CD4-positive, alpha-beta T cell treated with Interferon gamma for 1 hour (primary cell): ENCODE measurements at regions not wholly inside any gene's neighbourhood (a gene's known extent, or its start where the extent isn't known, plus 50 kb on each side); places are given as distances from the start of the nearest gene placed in this dataset.
"Not testable (repeated sequence)": the region's sequence is repeated elsewhere in the genome, so short reads cannot be mapped to it uniquely, and the experiment has no call there.

ENCODE experiments used
- DNase-seq: peaks from one replicate; pipeline ENCODE4 v3.0.0-alpha.2; 2020

DNA sequence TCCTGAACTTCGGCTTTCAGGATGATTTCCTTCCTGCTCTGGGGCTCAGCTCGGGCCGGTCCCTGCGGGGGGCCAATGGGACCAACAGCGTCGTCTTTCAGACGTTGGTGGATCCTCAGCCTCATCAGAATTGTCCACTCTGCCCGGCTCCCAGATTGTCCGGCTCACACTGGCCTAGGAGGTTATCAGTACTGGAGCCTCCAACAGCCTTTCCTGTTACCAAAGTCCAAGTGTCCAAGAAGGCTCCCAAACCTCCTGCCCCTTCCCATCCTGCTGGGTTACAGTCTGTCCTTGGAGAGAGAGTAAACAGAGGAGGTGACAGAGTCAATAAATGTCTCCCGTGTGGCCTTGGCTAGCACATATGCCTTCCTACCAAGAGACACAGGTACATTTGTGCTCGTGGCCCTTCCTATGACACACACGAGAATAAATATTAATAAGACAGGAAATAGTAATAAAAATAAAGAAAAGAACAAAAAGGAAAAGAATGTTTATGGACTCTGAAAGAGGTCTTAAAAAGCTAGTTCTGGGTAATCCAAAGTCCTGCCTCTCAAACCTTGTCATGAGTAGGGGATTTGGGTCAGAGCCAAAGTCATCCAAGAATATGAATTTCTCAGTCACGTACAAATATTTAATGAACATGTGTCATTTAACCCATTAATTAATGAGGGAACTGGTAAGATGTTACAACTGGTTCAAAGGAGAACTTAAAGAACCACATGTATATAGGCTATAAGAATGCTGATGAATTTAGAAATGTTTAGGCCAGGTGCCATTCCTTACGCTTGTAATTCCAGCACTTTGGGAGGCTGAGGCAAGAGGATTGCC is 80.8 kb upstream of the SLC2A1 start:
- no peak for DNase-seq

DNA sequence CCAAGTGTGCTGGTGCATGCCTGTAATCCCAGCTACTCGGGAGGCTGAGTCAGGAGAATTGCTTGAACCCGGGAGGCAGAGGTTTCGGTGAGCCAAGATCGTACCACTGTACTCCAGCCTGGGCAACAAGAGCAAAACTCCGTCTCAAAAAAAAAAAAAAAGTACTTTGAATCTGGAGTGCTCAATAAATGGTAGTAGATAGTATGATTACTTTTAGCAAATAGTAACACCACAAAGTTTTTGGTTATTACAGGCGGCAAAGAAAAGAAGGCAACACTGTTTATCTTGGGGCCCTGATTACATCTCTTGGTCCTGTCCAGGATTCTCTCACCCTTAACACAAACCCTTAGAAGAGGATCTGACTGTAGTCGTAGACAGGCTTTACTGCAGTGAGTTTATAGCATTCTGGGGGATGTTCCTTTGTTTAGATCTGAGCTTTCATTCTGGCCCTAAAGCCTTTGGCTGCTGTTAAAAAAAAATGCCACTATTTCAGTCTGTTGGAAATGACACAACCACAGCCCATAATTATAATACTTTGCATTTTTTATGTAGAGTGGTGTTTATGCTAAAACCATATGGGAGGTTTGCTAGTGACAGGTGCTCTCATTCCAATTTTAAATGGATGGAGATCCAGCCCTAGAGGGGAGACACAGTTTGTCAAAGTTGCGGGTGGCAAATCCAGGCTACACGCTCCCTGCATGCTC is 79.7 kb upstream of the SLC2A1 start:
- no peak for DNase-seq

DNA sequence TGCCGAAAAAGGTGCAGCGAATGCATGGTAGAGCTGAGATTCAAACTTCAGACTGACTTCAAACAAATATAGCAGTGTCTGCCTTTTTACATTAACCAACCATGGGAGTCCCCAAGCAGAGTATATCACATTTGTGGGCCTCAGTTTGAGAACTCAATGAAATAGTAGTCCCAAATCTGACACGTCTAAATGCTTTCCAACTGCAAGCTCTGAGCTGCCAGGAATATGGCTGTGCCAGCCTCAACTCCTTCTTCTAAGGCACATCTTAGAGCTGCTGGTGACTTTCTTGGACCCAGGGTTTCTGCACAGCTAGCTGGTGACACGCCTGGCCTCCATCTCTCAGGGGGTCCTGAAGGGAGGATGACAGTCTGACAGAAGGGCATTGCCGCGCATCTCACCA is 78.8 kb upstream of the SLC2A1 start:
- DNase-seq = no peak

DNA sequence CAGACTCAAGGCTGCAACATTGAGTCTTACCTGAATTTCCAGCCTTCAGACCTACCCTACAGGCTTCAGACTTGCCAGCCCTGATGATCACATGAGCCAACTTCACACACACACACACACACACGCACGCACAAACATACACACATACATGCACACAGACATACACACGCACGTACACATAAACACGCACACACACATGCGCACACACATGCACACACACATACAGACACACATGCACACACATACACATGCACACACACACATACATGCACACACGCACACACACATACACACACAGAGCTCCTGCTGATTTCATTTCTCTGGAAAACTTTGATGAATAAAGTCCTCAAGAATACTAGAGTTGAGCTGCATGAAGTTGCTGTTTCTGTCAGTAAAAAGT is 78.3 kb upstream of the SLC2A1 start:
- no peak for DNase-seq

DNA sequence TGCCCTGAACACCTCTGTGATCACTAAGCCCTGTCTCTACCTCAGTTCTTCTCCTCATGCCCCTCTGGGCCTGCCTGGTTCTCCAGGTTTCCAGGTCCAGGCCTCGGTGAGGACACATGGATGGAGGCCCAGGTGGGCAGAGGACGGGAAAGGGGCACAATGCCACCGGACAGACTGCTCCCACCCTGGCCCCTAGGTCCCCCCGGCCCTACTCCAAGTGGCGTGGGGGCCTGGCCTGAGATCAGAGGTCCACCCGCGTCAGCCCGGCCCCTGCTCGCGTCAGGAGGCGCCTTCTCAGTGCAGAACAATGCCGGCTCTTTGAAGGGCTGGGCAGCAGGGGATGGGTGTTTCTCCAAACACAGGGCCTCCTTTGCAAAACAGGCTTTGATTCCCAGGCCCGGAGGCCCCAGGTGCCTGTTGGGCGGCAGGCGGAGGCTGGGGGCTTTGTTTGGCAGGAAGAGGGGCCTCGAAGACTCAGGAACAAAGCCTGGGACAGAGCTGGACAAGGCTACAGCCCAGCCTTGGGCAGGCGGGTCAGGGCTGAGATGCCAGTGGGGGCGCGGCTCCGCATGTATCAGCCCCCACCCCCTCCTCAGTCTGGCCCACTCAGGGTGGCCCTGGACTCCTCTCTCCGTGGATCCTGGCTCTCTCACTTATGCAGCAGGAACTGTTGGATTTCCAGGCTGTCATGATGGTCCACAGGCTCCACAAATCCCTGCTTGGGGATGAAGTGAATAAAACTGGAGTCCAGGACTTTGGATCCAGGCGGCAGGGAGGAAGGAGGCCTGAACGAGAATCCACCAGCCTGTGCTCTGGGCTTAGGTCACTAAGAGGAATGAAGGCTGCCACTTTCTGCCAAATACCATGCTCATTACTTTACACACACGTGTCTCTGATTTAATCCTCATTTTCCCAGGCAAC is 77.4 kb upstream of the SLC2A1 start:
- DNase-seq = no peak

DNA sequence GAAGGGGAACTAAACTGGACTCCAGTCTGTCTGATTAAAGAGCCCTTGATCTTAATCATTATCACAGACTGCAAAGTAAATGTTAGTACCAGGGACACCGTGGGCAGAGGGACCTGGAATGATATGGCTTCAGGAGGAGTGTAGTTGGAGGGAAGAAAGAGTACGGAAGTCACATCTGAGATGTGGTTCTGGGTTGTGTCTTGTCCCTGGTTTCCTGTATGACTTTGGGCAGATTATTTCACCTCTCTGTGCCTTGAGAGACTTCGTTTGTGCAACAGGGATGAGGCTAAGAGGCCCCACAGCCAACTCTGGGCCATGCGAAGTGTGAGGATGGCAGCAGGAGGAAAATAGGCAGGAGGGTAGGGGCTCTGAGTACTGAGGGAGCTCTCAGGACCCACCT is 76.1 kb upstream of the SLC2A1 start:
- no peak for DNase-seq

DNA sequence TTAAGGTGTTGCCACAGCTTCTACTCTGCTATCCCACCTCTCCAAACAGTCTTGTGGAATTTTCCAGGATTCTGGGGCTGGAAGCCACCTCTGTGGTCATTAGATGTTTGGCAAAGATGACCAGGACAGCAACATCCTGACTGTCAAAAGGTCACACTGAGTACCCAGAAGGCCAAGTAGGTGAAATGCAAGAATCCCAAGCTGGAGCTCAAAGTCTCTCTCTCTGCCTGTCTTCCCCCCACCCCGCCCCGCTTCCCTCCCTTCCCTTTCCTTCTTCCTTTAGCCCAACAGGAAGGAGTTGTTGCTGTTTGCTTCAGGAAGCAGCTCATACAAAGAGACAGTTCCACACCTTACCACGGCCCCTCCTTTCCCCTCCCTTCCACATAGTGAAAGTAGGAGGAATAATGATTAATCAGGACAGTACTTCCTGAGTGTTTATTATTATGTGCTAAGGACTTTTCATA is 75.6 kb upstream of the SLC2A1 start:
- no peak for DNase-seq

DNA sequence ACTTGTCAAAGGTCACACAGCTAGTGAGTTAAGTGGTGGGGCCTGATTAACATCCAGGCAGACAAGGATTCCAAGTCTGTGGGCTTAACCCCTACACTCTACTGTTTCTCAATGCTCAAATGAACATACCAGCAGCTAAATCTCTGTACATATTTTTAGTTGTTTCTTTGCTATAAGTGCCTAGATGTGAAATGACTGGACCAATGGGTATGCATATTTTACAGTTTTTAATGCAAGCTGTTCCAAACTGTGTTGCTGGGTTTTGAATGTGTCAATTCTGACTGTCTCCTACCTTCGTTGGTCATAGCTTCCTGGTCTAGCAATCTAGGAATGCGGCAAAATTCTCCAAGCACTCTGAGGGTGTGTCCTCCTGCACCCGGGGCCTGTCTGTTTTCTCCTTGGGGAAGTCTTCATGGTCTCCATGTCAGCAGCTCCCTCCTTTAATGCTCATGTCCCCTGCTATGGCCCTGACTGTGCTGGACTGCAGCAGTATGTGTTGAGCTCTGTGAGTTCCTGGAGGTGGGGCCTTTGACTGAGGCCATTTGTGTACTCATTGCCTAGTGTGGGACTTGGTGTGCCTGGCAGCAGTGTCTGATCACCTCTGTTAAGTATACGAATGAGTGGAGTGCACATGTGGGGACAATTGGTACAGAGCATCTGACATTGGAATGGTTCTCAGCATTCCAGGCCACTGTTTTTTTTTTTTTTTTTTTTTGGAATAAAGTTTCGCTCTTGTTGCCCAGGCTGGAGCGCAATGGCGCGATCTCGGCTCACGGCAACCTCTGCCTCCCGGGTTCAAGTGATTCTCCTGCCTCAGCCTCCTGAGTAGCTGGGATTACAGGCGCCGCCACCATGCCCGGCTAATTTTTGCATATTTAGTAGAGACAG is 72.9 kb upstream of the SLC2A1 start:
- DNase-seq = no peak

DNA sequence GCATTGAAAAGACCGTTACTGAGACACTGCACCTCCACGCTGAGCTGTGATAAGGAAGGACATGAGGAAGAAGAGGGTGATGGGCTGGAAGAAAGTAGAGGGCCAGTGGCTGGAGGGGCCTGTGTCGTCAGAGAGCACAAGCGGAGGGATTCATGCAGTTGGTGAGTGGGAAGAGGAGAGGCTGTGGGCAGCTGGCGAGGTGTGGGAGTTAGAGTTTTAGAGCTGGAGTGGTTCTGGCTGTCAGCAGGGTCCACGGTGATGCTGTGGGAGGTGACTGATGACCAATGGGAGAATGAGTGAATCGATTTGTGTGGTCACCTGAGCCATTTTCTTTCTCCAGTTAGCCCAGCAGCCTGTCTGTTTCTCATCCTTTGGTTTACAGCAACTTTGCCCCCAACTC is 66.2 kb upstream of the SLC2A1 start:
- no peak for DNase-seq

DNA sequence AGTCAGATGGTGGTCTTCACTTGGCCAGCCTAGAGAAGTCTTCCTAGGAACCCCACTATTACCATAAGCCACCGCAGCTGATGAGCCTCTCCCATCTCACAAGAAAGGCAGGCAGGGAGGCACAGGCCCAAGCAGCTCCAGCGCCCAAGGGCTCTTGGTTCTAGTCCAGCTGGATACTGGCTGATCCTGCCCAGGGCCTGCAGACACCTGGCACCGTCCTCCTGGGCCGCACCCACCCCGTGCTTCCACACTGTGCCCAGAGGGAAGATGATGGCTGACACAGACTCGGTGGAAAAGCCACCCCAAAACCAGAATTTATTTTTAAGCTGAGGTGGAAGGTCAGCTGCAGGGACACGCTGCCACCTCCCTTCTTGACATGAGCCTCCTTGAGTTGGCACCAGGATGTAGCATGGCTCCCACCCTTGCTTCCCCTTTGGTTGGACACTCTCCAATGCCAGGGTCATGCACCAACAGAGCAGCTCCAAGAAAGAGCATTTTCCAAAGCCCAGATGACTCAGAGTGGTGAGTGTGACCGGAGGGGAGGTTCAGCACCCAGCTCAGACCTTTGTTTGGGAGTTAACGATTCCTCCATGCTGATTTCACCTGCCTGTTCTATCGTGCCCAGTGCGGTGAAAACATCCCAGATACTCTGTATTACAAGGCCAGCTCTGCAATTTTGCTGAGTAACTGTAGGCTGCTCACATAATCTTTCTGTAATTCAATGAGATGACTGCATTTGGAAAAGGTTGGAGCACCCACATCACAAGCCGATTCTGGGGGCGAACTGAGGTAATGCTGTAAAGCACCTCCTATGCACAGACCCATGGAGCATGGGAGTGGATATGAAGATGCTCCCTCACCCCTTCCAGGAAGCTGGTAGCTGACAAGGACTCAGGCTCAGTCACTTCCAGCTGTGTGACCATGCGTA is 63.1 kb upstream of the SLC2A1 start:
- no peak for DNase-seq

DNA sequence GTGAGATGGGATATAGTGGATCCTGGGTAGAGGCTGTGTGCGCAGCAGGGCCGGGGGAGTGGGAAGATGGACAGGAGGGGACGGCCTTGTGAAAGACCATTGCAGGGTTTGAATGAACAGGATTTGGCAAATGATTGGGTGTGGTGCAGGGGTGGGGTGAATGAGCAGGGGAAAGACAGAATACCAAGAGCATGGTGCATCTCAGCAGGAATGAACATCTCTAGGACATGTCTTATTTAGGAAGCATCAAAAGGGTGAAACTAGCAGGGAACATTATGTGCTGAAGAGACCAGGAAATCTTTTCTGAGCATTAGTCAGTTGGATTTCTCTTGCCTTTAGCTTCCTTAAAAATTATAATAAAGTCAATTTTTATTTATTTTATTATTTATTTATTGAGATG is 60.6 kb upstream of the SLC2A1 start:
- DNase-seq = no peak

DNA sequence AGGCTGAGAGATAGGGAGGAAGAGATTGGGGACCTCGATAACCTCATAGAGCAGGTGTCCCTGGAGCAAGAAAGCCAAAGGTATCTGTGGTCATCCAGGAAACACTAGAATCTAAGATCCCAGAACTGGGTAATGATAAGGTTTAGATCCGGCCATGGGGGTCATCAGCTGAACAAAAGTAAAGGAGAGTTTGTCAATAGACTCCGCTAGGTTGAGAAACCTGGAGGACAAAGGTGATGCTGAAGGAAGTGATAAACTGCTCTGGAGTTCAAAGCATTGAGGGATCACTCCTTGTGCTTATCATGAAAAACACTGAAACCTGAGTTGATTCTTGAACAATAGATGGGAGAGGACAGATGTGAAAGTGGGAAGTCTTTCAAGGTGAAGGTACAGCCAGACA is 59.5 kb upstream of the SLC2A1 start:
- DNase-seq = no peak

DNA sequence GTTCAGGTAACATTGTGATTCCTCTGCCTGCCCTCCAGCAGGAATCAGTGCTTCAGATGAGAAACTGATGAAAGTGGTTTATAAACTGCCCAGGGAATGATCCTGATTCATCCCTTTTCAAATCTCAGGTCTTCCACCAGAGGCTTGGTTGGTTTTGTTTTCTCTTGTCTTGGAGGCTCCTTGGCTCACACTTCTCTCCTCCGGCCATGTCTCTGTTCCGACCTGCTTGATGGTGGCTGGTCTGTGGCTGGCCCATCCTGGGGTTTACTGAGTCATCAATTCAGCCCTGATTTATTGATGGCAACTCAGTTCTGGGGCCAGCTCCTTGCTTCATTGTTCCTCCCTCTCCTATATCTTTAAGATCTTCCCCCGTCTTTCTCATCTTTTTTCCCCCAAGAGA is 56.6 kb upstream of the SLC2A1 start:
- no peak for DNase-seq

DNA sequence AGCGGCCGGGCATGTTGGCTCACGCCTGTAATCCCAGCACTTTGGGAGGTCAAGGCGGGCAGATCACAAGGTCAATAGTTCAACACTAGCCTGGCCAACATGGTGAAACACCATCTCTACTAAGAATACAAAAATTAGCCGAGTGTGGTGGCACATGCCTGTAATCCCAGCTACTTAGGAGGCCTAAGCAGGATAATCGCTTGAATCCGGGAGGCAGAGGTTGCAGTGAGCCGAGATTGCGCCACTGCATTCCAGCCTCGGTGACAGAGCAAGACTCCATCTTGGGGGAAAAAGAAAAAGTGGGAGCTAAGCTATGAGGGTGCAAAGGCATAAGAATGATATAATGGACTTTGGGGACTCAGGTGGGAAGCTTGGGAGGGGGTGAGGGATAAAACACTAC is 55.9 kb upstream of the SLC2A1 start:
- DNase-seq = not testable (repeated sequence)

DNA sequence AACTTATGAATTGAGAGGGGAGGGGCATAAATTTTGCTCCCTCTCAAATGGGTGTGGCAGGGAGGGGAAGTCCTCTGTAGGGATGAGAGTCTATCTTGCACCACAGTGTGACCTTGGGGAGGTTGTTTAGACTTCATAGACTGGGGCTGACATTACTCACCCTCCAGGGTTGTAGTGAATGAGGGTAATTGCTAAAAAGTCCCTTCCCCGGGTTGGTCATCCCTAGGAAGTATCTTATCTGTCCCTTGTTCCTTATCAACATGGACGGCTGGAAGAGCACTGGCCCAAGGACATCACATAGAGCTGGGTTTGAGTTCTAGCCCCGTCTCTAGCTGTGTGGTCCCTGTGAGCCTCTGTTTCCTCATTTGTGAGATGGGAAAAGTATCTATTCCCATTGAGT is 52.4 kb upstream of the SLC2A1 start:
- DNase-seq = no peak

DNA sequence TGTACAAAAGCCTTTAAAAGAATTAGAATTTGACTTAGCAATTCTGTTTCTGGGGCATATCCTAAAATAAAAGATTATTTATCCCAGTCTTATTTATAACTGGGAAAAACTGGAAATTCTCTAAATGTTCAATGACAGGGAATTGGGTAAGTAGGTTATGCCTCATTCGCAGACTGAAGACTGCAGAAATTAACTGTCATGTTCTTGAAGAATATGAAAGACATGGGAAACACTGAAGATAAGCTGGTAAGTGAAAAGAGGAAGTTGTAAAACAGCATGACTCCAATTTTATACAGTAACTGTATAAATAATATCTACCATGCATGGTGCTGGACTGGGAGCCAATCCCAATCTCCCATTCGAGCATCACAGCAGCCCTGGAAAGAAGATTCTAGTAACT is 50.6 kb upstream of the SLC2A1 start:
- DNase-seq = no peak

DNA sequence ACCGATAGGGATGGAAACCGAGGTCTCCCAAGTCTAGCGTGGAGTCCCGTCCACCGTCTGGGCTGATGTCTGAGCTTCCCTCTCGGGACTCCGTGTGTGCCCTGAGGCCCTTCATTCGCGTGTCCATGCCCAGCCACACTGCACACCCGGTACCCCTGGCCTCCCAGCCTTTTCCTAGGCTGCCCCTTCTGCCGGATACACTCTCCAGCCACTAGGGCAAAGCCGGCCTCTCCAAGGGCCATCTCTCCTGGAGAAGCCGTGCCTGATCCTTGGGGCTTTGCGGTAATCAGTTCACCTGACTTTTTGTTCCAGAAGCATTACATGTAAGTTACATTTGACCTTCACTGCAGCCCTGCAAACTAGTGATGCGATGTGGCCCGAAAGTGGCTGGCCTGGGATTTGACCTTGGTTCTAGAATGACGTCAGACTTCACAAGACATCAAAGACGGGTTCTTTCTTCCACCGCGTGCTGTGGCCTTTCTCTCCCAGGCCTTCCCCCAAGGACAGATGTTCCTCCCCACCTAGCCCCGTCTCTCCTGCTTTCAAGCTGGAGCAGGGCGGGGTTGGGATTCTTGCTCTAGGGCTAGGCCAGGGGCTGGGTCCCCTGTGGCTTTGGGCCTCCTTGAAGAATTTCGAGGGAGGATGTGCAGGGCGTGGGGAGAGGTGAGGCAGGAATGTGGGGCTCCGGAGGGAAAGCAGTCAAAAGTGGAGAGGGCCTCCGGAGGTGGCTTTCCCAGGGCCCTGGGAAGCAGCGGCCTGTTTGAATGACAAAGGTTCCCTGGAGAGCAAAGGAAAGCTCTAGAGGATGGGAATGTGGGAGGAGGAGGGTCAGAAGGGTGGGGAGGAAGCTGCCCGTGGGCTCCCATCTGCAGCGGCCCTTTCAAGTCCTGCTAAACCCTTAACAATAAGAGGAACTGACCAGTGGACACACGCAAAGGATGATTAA is 49.7 kb upstream of the SLC2A1 start:
- no peak for DNase-seq
